GM23338 (cell line): ENCODE measurements at regions not wholly inside any gene's neighbourhood (a gene's known extent, or its start where the extent isn't known, plus 50 kb on each side); places are given as distances from the start of the nearest gene placed in this dataset.

Source experiments
- ATAC-seq: fragments of 200-7000 bp; cut with Tn5 transposase; 3 replicates; pipeline ENCODE4 v1.9.1; 2020
- DNase-seq: peaks from one replicate; pipeline ENCODE4 v3.0.0-alpha.2; 2015; ENCODE audit warnings: low spot score
- H2AFZ ChIP-seq: fragments of 200-600 bp; sonication (generic); 2 replicates; pipeline ENCODE4 v1.8.0; 2016; ENCODE audit warnings: antibody characterized with exemption, mild to moderate bottlenecking, moderate library complexity
- H3F3A ChIP-seq: fragments of 200-600 bp; sonication (generic); replicated peaks from 2 replicates; pipeline ENCODE4 v1.8.0; 2017; ENCODE audit warnings: antibody characterized with exemption, mixed run types, low read depth
- H3K27ac ChIP-seq: fragments of 200-600 bp; sonication (generic); 2 replicates; pipeline ENCODE4 v1.6.1; 2016; ENCODE audit warnings: low read depth
- H3K27me3 ChIP-seq: fragments of 200-600 bp; sonication (generic); 2 replicates; pipeline ENCODE4 v1.8.0; 2016; ENCODE audit warnings: mild to moderate bottlenecking, mixed run types, moderate library complexity; ENCODE audit not compliant: insufficient read depth
- H3K36me3 ChIP-seq: fragments of 200-600 bp; sonication (generic); 2 replicates; pipeline ENCODE4 v1.8.0; 2016; ENCODE audit warnings: mild to moderate bottlenecking; ENCODE audit not compliant: insufficient read depth
- H3K4me1 ChIP-seq: fragments of 200-600 bp; sonication (generic); 2 replicates; pipeline ENCODE4 v1.8.0; 2016; ENCODE audit warnings: mild to moderate bottlenecking, moderate library complexity; ENCODE audit not compliant: insufficient read depth
- H3K4me2 ChIP-seq: fragments of 200-600 bp; sonication (generic); 2 replicates; pipeline ENCODE4 v1.7.1; 2017; ENCODE audit warnings: mixed run types
- H3K4me3 ChIP-seq: fragments of 200-600 bp; sonication (generic); 2 replicates; pipeline ENCODE4 v1.6.1; 2016; ENCODE audit warnings: mixed run types
- H3K79me2 ChIP-seq: fragments of 200-600 bp; sonication (generic); replicated peaks from 2 replicates; pipeline ENCODE4 v1.8.0; 2017; ENCODE audit warnings: mild to moderate bottlenecking; ENCODE audit not compliant: insufficient read depth
- H3K9me2 ChIP-seq: fragments of 200-600 bp; sonication (generic); 2 replicates; pipeline ENCODE4 v1.8.0; 2017; ENCODE audit not compliant: insufficient read depth
- H4K20me1 ChIP-seq: fragments of 200-600 bp; sonication (generic); replicated peaks from 2 replicates; pipeline ENCODE4 v1.8.0; 2017; ENCODE audit warnings: mild to moderate bottlenecking; ENCODE audit not compliant: insufficient read depth
- H3K27ac Mint-ChIP-seq: 2 replicates; pipeline ENCODE4 v1.8.0; 2020; ENCODE audit warnings: inconsistent platforms, mild to moderate bottlenecking, moderate library complexity, mixed read lengths
- H3K27me3 Mint-ChIP-seq: 3 replicates; pipeline ENCODE4 v1.8.0; 2022; ENCODE audit warnings: low read depth, mild to moderate bottlenecking, moderate library complexity, mixed read lengths, inconsistent platforms; ENCODE audit not compliant: insufficient read depth, poor library complexity
- H3K36me3 Mint-ChIP-seq: 3 replicates; pipeline ENCODE4 v1.8.0; 2021; ENCODE audit warnings: low read depth, mild to moderate bottlenecking, inconsistent platforms, moderate library complexity, mixed read lengths
- H3K4me1 Mint-ChIP-seq: 3 replicates; pipeline ENCODE4 v1.8.0; 2020; ENCODE audit warnings: mild to moderate bottlenecking, inconsistent platforms, mixed read lengths
- H3K4me3 Mint-ChIP-seq: 3 replicates; pipeline ENCODE4 v1.8.0; 2021; ENCODE audit warnings: moderate library complexity, mild to moderate bottlenecking, inconsistent platforms, mixed read lengths
- H3K9me3 Mint-ChIP-seq: 3 replicates; pipeline ENCODE4 v1.8.0; 2020; ENCODE audit warnings: moderate library complexity, mild to moderate bottlenecking, inconsistent platforms, mixed read lengths
- EZH2phosphoT487 ChIP-seq: fragments of 200-600 bp; sonication (generic); IDR thresholded peaks from one replicate; pipeline ENCODE4 v1.8.1; 2018; ENCODE audit warnings: antibody characterized with exemption; ENCODE audit not compliant: unreplicated experiment
- POLR2AphosphoS5 ChIP-seq: IDR thresholded peaks from 2 replicates; pipeline ENCODE4 v1.6.1; 2016; ENCODE audit warnings: antibody characterized with exemption, low read depth
- ZNF114 ChIP-seq: fragments of 250-450 bp; sonication (Bioruptor Pico); IDR thresholded peaks from 2 replicates; pipeline ENCODE4 v1.5.0; 2020; ENCODE audit warnings: mild to moderate bottlenecking, moderate library complexity
- TF ChIP-seq, protein P1 (sequence below), 2 experiments: fragments of 200-600 bp in 1 of 2; sonication (generic) in 1 of 2; conservative IDR thresholded peaks; 2 replicates each; pipeline versions ENCODE4 v1.5.1 to v1.6.1; 2016 to 2017; ENCODE audit warnings: antibody characterized with exemption in 2 of 2, low read depth in 2 of 2, mild to moderate bottlenecking in 2 of 2, moderate library complexity in 1 of 2
- TF ChIP-seq, protein P2 (sequence below): fragments of 250-450 bp; sonication (Bioruptor Pico); IDR thresholded peaks from 2 replicates; pipeline ENCODE4 v1.5.0; 2020; ENCODE audit warnings: mild to moderate bottlenecking, moderate library complexity

DNA sequence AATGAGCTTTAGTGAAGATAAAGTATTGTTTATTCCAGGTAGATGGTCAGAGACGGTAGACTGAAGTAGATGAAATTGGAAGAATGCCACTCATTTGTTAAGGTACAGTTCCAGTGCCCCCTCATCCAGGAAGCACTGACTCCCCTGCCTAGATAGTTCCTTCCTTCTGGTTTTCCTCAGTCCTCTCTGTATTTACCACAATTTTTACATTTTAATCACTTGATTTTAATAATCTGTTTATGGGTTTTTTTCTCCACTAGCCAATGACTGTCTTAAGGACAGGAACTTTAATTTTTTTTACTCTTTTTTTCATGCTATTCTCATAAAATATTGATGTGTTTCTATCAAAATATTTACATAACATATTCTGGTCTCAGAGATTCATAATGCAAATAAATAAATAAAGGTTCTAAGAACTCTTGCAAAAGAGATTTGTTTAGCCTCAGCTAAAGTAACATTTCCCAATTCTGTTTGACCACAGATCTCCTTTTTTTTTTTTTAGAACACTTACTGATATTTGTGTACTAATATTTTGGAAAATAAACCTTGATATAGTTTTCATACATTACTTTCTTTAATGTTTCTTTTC lies 651.6 kb downstream of the PLPP3 start:
- Histone ChIP-seq H4K20me1 (no peaks in the 10 kb centered on the region), H3K27ac (no peak overlapping the region)
- H3K36me3 Mint-ChIP-seq = no peaks in the 10 kb centered on the region

More for the DNA sequence above, 651.6 kb downstream of the PLPP3 start:
- ATAC-seq = no peak
- Mint-ChIP-seq H3K27ac (no peak overlapping the region), H3K27me3 (no peaks in the 10 kb centered on the region), H3K4me3 (no peak overlapping the region), H3K9me3 (no peaks in the 10 kb centered on the region), H3K4me1 (no peaks in the 10 kb centered on the region)
- no peaks in the 10 kb centered on the region for H3K4me1 ChIP-seq
- H3K4me3 ChIP-seq = no peak overlapping the region
- no peaks in the 10 kb centered on the region for H3F3A ChIP-seq
- peaks cover 12% of the 10 kb centered on the region; the same call in 1 of the 2 replicates for H3K9me2 ChIP-seq
- no peaks in the 10 kb centered on the region for H3K79me2 ChIP-seq
- no peak overlapping the region for H3K4me2 ChIP-seq
- no peak for DNase-seq
- TF ChIP-seq ZNF114 (CRISPR knock-in tag) (no peak), EZH2phosphoT487 (no peak), POLR2AphosphoS5 (no peak)
- TF ChIP-seq, protein P1, sequence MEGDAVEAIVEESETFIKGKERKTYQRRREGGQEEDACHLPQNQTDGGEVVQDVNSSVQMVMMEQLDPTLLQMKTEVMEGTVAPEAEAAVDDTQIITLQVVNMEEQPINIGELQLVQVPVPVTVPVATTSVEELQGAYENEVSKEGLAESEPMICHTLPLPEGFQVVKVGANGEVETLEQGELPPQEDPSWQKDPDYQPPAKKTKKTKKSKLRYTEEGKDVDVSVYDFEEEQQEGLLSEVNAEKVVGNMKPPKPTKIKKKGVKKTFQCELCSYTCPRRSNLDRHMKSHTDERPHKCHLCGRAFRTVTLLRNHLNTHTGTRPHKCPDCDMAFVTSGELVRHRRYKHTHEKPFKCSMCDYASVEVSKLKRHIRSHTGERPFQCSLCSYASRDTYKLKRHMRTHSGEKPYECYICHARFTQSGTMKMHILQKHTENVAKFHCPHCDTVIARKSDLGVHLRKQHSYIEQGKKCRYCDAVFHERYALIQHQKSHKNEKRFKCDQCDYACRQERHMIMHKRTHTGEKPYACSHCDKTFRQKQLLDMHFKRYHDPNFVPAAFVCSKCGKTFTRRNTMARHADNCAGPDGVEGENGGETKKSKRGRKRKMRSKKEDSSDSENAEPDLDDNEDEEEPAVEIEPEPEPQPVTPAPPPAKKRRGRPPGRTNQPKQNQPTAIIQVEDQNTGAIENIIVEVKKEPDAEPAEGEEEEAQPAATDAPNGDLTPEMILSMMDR (conservative IDR thresholded peaks at IDR 0.05; ENCODE audit: low read depth in 2 of 2) = no peak
- TF ChIP-seq, protein P2, sequence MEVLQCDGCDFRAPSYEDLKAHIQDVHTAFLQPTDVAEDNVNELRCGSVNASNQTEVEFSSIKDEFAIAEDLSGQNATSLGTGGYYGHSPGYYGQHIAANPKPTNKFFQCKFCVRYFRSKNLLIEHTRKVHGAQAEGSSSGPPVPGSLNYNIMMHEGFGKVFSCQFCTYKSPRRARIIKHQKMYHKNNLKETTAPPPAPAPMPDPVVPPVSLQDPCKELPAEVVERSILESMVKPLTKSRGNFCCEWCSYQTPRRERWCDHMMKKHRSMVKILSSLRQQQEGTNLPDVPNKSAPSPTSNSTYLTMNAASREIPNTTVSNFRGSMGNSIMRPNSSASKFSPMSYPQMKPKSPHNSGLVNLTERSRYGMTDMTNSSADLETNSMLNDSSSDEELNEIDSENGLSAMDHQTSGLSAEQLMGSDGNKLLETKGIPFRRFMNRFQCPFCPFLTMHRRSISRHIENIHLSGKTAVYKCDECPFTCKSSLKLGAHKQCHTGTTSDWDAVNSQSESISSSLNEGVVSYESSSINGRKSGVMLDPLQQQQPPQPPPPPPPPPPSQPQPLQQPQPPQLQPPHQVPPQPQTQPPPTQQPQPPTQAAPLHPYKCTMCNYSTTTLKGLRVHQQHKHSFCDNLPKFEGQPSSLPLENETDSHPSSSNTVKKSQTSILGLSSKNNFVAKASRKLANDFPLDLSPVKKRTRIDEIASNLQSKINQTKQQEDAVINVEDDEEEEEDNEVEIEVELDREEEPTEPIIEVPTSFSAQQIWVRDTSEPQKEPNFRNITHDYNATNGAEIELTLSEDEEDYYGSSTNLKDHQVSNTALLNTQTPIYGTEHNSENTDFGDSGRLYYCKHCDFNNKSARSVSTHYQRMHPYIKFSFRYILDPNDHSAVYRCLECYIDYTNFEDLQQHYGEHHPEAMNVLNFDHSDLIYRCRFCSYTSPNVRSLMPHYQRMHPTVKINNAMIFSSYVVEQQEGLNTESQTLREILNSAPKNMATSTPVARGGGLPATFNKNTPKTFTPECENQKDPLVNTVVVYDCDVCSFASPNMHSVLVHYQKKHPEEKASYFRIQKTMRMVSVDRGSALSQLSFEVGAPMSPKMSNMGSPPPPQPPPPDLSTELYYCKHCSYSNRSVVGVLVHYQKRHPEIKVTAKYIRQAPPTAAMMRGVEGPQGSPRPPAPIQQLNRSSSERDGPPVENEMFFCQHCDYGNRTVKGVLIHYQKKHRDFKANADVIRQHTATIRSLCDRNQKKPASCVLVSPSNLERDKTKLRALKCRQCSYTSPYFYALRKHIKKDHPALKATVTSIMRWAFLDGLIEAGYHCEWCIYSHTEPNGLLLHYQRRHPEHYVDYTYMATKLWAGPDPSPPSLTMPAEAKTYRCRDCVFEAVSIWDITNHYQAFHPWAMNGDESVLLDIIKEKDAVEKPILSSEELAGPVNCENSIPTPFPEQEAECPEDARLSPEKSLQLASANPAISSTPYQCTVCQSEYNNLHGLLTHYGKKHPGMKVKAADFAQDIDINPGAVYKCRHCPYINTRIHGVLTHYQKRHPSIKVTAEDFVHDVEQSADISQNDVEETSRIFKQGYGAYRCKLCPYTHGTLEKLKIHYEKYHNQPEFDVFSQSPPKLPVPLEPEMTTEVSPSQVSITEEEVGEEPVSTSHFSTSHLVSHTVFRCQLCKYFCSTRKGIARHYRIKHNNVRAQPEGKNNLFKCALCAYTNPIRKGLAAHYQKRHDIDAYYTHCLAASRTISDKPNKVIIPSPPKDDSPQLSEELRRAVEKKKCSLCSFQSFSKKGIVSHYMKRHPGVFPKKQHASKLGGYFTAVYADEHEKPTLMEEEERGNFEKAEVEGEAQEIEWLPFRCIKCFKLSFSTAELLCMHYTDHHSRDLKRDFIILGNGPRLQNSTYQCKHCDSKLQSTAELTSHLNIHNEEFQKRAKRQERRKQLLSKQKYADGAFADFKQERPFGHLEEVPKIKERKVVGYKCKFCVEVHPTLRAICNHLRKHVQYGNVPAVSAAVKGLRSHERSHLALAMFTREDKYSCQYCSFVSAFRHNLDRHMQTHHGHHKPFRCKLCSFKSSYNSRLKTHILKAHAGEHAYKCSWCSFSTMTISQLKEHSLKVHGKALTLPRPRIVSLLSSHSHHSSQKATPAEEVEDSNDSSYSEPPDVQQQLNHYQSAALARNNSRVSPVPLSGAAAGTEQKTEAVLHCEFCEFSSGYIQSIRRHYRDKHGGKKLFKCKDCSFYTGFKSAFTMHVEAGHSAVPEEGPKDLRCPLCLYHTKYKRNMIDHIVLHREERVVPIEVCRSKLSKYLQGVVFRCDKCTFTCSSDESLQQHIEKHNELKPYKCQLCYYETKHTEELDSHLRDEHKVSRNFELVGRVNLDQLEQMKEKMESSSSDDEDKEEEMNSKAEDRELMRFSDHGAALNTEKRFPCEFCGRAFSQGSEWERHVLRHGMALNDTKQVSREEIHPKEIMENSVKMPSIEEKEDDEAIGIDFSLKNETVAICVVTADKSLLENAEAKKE (CRISPR knock-in tag) = no peak
- H3K27me3 ChIP-seq = no peaks in the 10 kb centered on the region
- no peak overlapping the region for H2AFZ ChIP-seq
- no peaks in the 10 kb centered on the region for H3K36me3 ChIP-seq
